Prostate gland (tissue), 2 donors: ENCODE measurements at regions not wholly inside any gene's neighbourhood (a gene's known extent, or its start where the extent isn't known, plus 50 kb on each side); places are given as distances from the start of the nearest gene placed in this dataset.

Experiments
- CTCF ChIP-seq, 4 experiments: fragments of 200-600 bp in 2 of 4; fragments of 450-650 bp in 2 of 4; sonication (generic) in 2 of 4; IDR thresholded peaks; 1 replicate in 3 of 4; 2 replicates in 1 of 4; pipeline ENCODE4 v1.5.1; 2016 to 2019; ENCODE audit warnings: antibody characterized with exemption in 4 of 4, mild to moderate bottlenecking in 2 of 4, moderate library complexity in 2 of 4
- POLR2A ChIP-seq: fragments of 450-650 bp; IDR thresholded peaks from one replicate; pipeline ENCODE4 v1.6.1; 2016; ENCODE audit warnings: antibody characterized with exemption, mild to moderate bottlenecking
- POLR2AphosphoS5 ChIP-seq: sonication (generic); formaldehyde crosslinking; IDR thresholded peaks from one replicate; pipeline ENCODE4 v1.6.1; 2017; ENCODE audit warnings: antibody characterized with exemption

- TF ChIP-seq CTCF (IDR thresholded peaks at IDR 0.05) (no peak), POLR2AphosphoS5 (no peak), POLR2A (no peak)
These were observed 462.2 kb upstream of the SLC10A2 start for GRCh38 chr13:103528437-103528836.
